ENCODE measurements at regions not wholly inside any gene's neighbourhood (a gene's known extent, or its start where the extent isn't known, plus 50 kb on each side); places are given as distances from the start of the nearest gene placed in this dataset.

DNA sequence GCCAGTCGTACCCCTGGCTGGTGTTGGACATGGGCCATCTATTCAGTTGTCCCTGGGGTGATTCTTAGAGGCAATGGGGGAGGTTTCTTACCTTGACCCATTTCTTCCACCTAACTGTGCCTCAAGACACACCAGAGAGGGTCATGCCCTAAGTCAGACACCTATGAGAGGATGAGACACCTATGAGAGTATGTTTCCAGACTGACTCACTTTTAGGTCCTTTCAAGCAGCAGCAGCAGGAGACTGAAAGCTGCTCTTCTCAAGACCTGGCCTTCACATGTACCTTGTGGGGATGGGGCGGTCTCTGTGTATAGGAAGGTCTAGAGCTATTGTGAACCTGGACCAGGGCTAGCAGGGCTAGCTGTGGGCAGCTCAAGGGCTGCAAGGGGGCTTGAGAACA is 130.1 kb downstream of the TENT4A start:
- Histone ChIP-seq H3K9me2 (replicated peaks; ENCODE audit: control insufficient read depth, low read length) (no peaks in the 10 kb centered on the region), H3F3A (ENCODE audit: control insufficient read depth, insufficient read depth) (no peaks in the 10 kb centered on the region), H4K20me1 (ENCODE audit: control insufficient read depth, insufficient read depth, low read depth, low read length) (no peaks in the 10 kb centered on the region), H3K27me3 (ENCODE audit: control insufficient read depth, low read length) (no peaks in the 10 kb centered on the region), H3K79me2 (ENCODE audit: control insufficient read depth, low read length) (no peaks in the 10 kb centered on the region), H3K36me3 (ENCODE audit: control insufficient read depth, low read length) (no peaks in the 10 kb centered on the region), H3K4me3 (ENCODE audit: low read length) (no peak overlapping the region), H3K4me2 (ENCODE audit: low read length) (no peak overlapping the region), H3K4me1 (ENCODE audit: control insufficient read depth, low read length) (no peaks in the 10 kb centered on the region), H3K9me3 (ENCODE audit: control insufficient read depth, insufficient read depth, low read length) (no peaks in the 10 kb centered on the region), H3K27ac (ENCODE audit: low read depth, low read length) (no peak overlapping the region)
- no peak for TF ChIP-seq EZH2phosphoT487 (IDR thresholded peaks at IDR 0.05; ENCODE audit: borderline replicate concordance, low read length)
- TF ChIP-seq, protein P1, sequence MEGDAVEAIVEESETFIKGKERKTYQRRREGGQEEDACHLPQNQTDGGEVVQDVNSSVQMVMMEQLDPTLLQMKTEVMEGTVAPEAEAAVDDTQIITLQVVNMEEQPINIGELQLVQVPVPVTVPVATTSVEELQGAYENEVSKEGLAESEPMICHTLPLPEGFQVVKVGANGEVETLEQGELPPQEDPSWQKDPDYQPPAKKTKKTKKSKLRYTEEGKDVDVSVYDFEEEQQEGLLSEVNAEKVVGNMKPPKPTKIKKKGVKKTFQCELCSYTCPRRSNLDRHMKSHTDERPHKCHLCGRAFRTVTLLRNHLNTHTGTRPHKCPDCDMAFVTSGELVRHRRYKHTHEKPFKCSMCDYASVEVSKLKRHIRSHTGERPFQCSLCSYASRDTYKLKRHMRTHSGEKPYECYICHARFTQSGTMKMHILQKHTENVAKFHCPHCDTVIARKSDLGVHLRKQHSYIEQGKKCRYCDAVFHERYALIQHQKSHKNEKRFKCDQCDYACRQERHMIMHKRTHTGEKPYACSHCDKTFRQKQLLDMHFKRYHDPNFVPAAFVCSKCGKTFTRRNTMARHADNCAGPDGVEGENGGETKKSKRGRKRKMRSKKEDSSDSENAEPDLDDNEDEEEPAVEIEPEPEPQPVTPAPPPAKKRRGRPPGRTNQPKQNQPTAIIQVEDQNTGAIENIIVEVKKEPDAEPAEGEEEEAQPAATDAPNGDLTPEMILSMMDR (IDR thresholded peaks at IDR 0.05; ENCODE audit: low read depth, low read length, poor library complexity, severe bottlenecking) = no peak

GRCh38 chr5:6843821-6844220 is 130.6 kb downstream of the TENT4A start:
- no peaks in the 10 kb centered on the region for H3K27me3 ChIP-seq (ENCODE audit: control insufficient read depth, low read length)
- no peak for TF ChIP-seq EZH2phosphoT487 (IDR thresholded peaks at IDR 0.05; ENCODE audit: borderline replicate concordance, low read length)
- TF ChIP-seq, protein P1 (IDR thresholded peaks at IDR 0.05; ENCODE audit: low read depth, low read length, poor library complexity, severe bottlenecking) = no peak
- H3K9me2 ChIP-seq (replicated peaks; ENCODE audit: control insufficient read depth, low read length) = no peaks in the 10 kb centered on the region
- no peak overlapping the region for H3K4me2 ChIP-seq (ENCODE audit: low read length)
- H3K4me3 ChIP-seq (ENCODE audit: low read length) = no peak overlapping the region
- H3K27ac ChIP-seq (ENCODE audit: low read depth, low read length) = no peak overlapping the region
- no peaks in the 10 kb centered on the region for H4K20me1 ChIP-seq (ENCODE audit: control insufficient read depth, insufficient read depth, low read depth, low read length)
- H3K79me2 ChIP-seq (ENCODE audit: control insufficient read depth, low read length) = no peaks in the 10 kb centered on the region
- H3F3A ChIP-seq (ENCODE audit: control insufficient read depth, insufficient read depth) = no peaks in the 10 kb centered on the region
- H3K4me1 ChIP-seq (ENCODE audit: control insufficient read depth, low read length) = no peaks in the 10 kb centered on the region
- no peaks in the 10 kb centered on the region for H3K36me3 ChIP-seq (ENCODE audit: control insufficient read depth, low read length)
- no peaks in the 10 kb centered on the region for H3K9me3 ChIP-seq (ENCODE audit: control insufficient read depth, insufficient read depth, low read length)

DNA sequence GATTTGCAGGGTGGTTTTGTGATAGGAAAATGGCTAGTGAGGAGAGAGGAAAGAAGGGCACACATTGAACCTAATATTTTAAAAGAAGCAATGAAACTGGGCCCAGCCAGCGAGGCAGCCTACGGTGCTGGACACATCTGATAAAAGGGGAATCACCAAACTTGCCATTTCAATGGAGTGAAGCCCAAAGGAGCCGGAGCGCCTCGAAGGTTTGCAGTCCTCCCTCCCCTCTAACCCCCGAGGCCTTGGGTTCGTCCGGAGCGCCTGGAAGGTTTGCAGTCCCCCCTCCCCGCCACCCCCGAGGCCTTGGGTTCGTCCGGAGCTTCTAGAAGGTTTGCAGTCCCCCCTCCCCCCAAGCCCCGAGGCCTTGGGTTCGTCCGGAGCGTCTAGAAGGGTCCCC is 132.6 kb downstream of the TENT4A start:
- no peak for TF ChIP-seq EZH2phosphoT487 (IDR thresholded peaks at IDR 0.05; ENCODE audit: borderline replicate concordance, low read length)
- TF ChIP-seq, protein P1 (IDR thresholded peaks at IDR 0.05; ENCODE audit: low read depth, low read length, poor library complexity, severe bottlenecking) = no peak
- no peaks in the 10 kb centered on the region for H3K9me2 ChIP-seq (replicated peaks; ENCODE audit: control insufficient read depth, low read length)
- H3K27ac ChIP-seq (ENCODE audit: low read depth, low read length) = no peak overlapping the region
- H3K4me2 ChIP-seq (ENCODE audit: low read length) = no peak overlapping the region
- H3K4me3 ChIP-seq (ENCODE audit: low read length) = no peak overlapping the region
- H3K79me2 ChIP-seq (ENCODE audit: control insufficient read depth, low read length) = no peaks in the 10 kb centered on the region
- H3K36me3 ChIP-seq (ENCODE audit: control insufficient read depth, low read length) = no peaks in the 10 kb centered on the region
- H3K27me3 ChIP-seq (ENCODE audit: control insufficient read depth, low read length) = no peaks in the 10 kb centered on the region
- H3K4me1 ChIP-seq (ENCODE audit: control insufficient read depth, low read length) = no peaks in the 10 kb centered on the region
- no peaks in the 10 kb centered on the region for H4K20me1 ChIP-seq (ENCODE audit: control insufficient read depth, insufficient read depth, low read depth, low read length)
- H3K9me3 ChIP-seq (ENCODE audit: control insufficient read depth, insufficient read depth, low read length) = no peaks in the 10 kb centered on the region
- no peaks in the 10 kb centered on the region for H3F3A ChIP-seq (ENCODE audit: control insufficient read depth, insufficient read depth)

DNA sequence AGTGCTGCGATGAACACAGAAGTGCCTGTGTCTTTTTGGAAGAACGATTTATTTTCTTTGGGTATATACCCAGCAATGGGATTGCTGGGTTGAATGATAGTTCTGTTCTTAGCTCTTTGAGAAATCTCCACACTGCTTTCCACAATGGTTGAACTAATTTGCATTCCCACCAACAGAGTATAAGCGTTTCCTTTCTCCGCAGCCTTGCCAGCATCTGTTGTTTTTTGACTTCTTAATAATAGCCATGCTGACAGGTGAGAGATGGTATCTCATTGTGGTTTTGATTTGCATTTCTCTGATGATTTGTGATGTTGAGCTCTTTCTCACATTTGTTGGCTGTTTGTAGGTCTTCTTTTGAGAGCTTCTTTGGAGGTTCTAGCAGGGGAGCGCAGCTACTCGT is 134.6 kb downstream of the TENT4A start:
- no peaks in the 10 kb centered on the region for H3K9me3 ChIP-seq (ENCODE audit: control insufficient read depth, insufficient read depth, low read length)
- H3K36me3 ChIP-seq (ENCODE audit: control insufficient read depth, low read length) = no peaks in the 10 kb centered on the region
- H4K20me1 ChIP-seq (ENCODE audit: control insufficient read depth, insufficient read depth, low read depth, low read length) = no peaks in the 10 kb centered on the region
- H3K4me3 ChIP-seq (ENCODE audit: low read length) = no peak overlapping the region
- no peak for TF ChIP-seq EZH2phosphoT487 (IDR thresholded peaks at IDR 0.05; ENCODE audit: borderline replicate concordance, low read length)
- TF ChIP-seq, protein P1 (IDR thresholded peaks at IDR 0.05; ENCODE audit: low read depth, low read length, poor library complexity, severe bottlenecking) = no peak
- no peaks in the 10 kb centered on the region for H3K27me3 ChIP-seq (ENCODE audit: control insufficient read depth, low read length)
- no peak overlapping the region for H3K4me2 ChIP-seq (ENCODE audit: low read length)
- H3K79me2 ChIP-seq (ENCODE audit: control insufficient read depth, low read length) = no peaks in the 10 kb centered on the region
- no peak overlapping the region for H3K27ac ChIP-seq (ENCODE audit: low read depth, low read length)
- no peaks in the 10 kb centered on the region for H3K9me2 ChIP-seq (replicated peaks; ENCODE audit: control insufficient read depth, low read length)
- no peaks in the 10 kb centered on the region for H3F3A ChIP-seq (ENCODE audit: control insufficient read depth, insufficient read depth)
- no peaks in the 10 kb centered on the region for H3K4me1 ChIP-seq (ENCODE audit: control insufficient read depth, low read length)
